ENCODE measurements at regions not wholly inside any gene's neighbourhood (a gene's known extent, or its start where the extent isn't known, plus 50 kb on each side); places are given as distances from the start of the nearest gene placed in this dataset.

- TF ChIP-seq CTCF (IDR thresholded peaks at IDR 0.05) (no peak), POLR2A (IDR thresholded peaks at IDR 0.05) (no peak)
These were observed 102.1 kb downstream of the PDGFA start for GRCh38 chr7:417625-417889.

Measured in thyroid gland (tissue), 4 donors.